Mucosa of descending colon (tissue), 3 donors: ENCODE measurements at regions not wholly inside any gene's neighbourhood (a gene's known extent, or its start where the extent isn't known, plus 50 kb on each side); places are given as distances from the start of the nearest gene placed in this dataset.

Experiments
- ATAC-seq: fragments of 200-7000 bp; cut with Tn5 transposase; one replicate; pipeline ENCODE4 v1.9.1; 2020; ENCODE audit warnings: mild to moderate bottlenecking, moderate library complexity
- DNase-seq, 3 donors: peaks; one replicate each; pipeline ENCODE4 v3.0.0-alpha.2; 2020
- H3K36me3 ChIP-seq: fragments of 200-600 bp; one replicate; pipeline ENCODE4 v1.8.0; 2021; ENCODE audit warnings: low read depth, mild to moderate bottlenecking
- H3K4me1 ChIP-seq: fragments of 200-600 bp; one replicate; pipeline ENCODE4 v1.8.0; 2021; ENCODE audit warnings: low read depth, mild to moderate bottlenecking
- H3K4me3 ChIP-seq: fragments of 200-600 bp; one replicate; pipeline ENCODE4 v1.8.0; 2021; ENCODE audit warnings: mild to moderate bottlenecking
- H3K9me3 ChIP-seq: fragments of 200-600 bp; one replicate; pipeline ENCODE4 v1.8.0; 2021; ENCODE audit warnings: mild to moderate bottlenecking
- CTCF ChIP-seq: fragments of 200-600 bp; IDR thresholded peaks from one replicate; pipeline ENCODE4 v1.8.0; 2022; ENCODE audit warnings: antibody characterized with exemption, mild to moderate bottlenecking
- intact Hi-C, 2 donors: fragments of 100-400 bp; cut with DNase I in 1 of 2; cut with micrococcal nuclease in 1 of 2; formaldehyde crosslinking; loops; one replicate each; pipeline versions ENCODE4 v1.11.0 to v1.11.1; 2022; cut with DNase I, micrococcal nuclease
- donor health status: DM: no; HTN: no; CAD: no; lungs with moderate emphysema.
- donor health status: DM: no; HTN: no; CAD: no.
- donor health status: DM: no; HTN: yes; CAD: no.

- Histone ChIP-seq H3K9me3 (no peaks in the 10 kb centered on the region), H3K4me3 (no peak overlapping the region), H3K36me3 (no peaks in the 10 kb centered on the region), H3K4me1 (no peaks in the 10 kb centered on the region)
- TF ChIP-seq CTCF, result no peak
- DNase-seq (no peak), ATAC-seq (no peak)
- intact Hi-C loops, result no loop called here
Measured at GRCh38 chr20:43835944-43836508, 78.6 kb upstream of the TOX2 start.

GRCh38 chr20:43833511-43834395 lies 80.9 kb upstream of the TOX2 start:
- Histone ChIP-seq H3K4me1 (no peaks in the 10 kb centered on the region), H3K4me3 (no peak overlapping the region), H3K9me3 (no peaks in the 10 kb centered on the region), H3K36me3 (no peaks in the 10 kb centered on the region)
- DNase-seq (no peak), ATAC-seq (no peak)
- TF ChIP-seq CTCF, result no peak
- intact Hi-C loops, result no loop called here

- H3K4me1 ChIP-seq, result no peaks in the 10 kb centered on the region
- no peaks in the 10 kb centered on the region for H3K9me3 ChIP-seq
- DNase-seq (no peak), ATAC-seq (no peak)
- intact Hi-C loops, result no loop called here
- H3K4me3 ChIP-seq, result no peak overlapping the region
- no peaks in the 10 kb centered on the region for H3K36me3 ChIP-seq
- TF ChIP-seq CTCF, result no peak
Measured at GRCh38 chr20:43832961-43833360, 81.7 kb upstream of the TOX2 start.

GRCh38 chr20:43832096-43832816 lies 82.4 kb upstream of the TOX2 start:
- no peak for ATAC-seq
- Histone ChIP-seq H3K9me3 (no peaks in the 10 kb centered on the region), H3K36me3 (no peaks in the 10 kb centered on the region), H3K4me1 (no peaks in the 10 kb centered on the region), H3K4me3 (no peak overlapping the region)
- intact Hi-C loops, result no loop called here
- DNase-seq, result no peak
- no peak for TF ChIP-seq CTCF

- no peak for TF ChIP-seq CTCF
- no peak for ATAC-seq
- H3K4me3 ChIP-seq, result no peak overlapping the region
- intact Hi-C loops, result no loop called here
- no peaks in the 10 kb centered on the region for H3K36me3 ChIP-seq
- no peaks in the 10 kb centered on the region for H3K4me1 ChIP-seq
- no peak for DNase-seq
- H3K9me3 ChIP-seq, result no peaks in the 10 kb centered on the region
Measured at GRCh38 chr20:43831481-43832065, 83.1 kb upstream of the TOX2 start.
